ENCODE measurements at regions not wholly inside any gene's neighbourhood (a gene's known extent, or its start where the extent isn't known, plus 50 kb on each side); places are given as distances from the start of the nearest gene placed in this dataset.
A peak's percentile ranks its signal among the peaks of the same experiment; 100 is the strongest.

GRCh38 chr5:102611312-102611711, 112.5 kb upstream of the SLCO6A1 start:
- intact Hi-C loops (cut with DNase I): no loop called here
- H3K36me3 ChIP-seq: no peaks in the 10 kb centered on the region
- no peaks in the 10 kb centered on the region for H3K27me3 ChIP-seq
- peaks cover 0 to 5% (median 5%) of the 10 kb centered on the region in 3 donors for H3K4me1 ChIP-seq
- ATAC-seq: no peak
- no peak overlapping the region for H3K27ac ChIP-seq
- no peaks in the 10 kb centered on the region for H3K9me3 ChIP-seq
- FAIRE-seq: no peak
- 86 to 88% methylated on average over 1 of the region's 1 CpG for WGBS, 2 donors
- DNase-seq: no peak
- no peak for TF ChIP-seq CTCF (IDR thresholded peaks at IDR 0.05)
- no peak overlapping the region for H3K4me3 ChIP-seq

DNA sequence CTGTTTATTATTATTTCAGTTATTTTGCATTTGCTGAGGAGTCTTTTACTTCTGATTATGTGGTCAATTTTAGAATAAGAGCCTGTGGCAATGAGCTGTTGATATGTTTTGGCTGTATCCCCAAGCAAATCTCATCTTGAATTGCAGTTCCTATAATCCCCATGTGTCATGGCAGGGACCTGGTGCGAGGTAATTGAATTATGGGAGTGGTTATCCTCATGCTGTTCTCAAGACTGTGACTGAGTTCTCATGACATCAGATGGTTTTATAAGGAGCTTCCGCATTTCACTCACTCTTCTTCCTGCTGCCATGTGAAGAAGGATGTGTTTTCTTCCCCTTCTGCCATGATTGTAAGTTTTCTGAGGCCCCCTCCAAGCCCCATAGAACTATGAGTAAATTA, 114.9 kb upstream of the SLCO6A1 start:
- no peak for TF ChIP-seq CTCF (IDR thresholded peaks at IDR 0.05)
- FAIRE-seq (no peak), DNase-seq (no peak), ATAC-seq (no peak)
- intact Hi-C loops (cut with DNase I): no loop called here
- no peak overlapping the region for H3K27ac ChIP-seq
- H3K9me3 ChIP-seq: no peaks in the 10 kb centered on the region
- no peaks in the 10 kb centered on the region for H3K27me3 ChIP-seq
- H3K36me3 ChIP-seq: no peaks in the 10 kb centered on the region
- H3K4me1 ChIP-seq: peaks cover 0 to 2% (median under 1%) of the 10 kb centered on the region in 3 donors
- no peak overlapping the region for H3K4me3 ChIP-seq
- 86 to 95% methylated on average over 2 of the region's 2 CpGs for WGBS, 2 donors

- H3K27ac ChIP-seq: no peak overlapping the region
- no peak overlapping the region for H3K4me3 ChIP-seq
- TF ChIP-seq CTCF (IDR thresholded peaks at IDR 0.05): no peak
- no peak for DNase-seq
- H3K27me3 ChIP-seq: no peaks in the 10 kb centered on the region
- peak in 3 of 4 donors; percentile 50 to 76 (median 58) for ATAC-seq
- intact Hi-C loops (cut with DNase I): no loop called here
- 70 to 81% methylated on average over 5 of the region's 5 CpGs for WGBS, 2 donors
- no peaks in the 10 kb centered on the region for H3K4me1 ChIP-seq
- H3K36me3 ChIP-seq: no peaks in the 10 kb centered on the region
- FAIRE-seq: no peak
- H3K9me3 ChIP-seq: no peaks in the 10 kb centered on the region
Observed at GRCh38 chr5:102617191-102618187, 118.7 kb upstream of the SLCO6A1 start.

GRCh38 chr5:102622262-102622661, 123.5 kb upstream of the SLCO6A1 start:
- ATAC-seq: no peak
- no peaks in the 10 kb centered on the region for H3K9me3 ChIP-seq
- no peak overlapping the region for H3K27ac ChIP-seq
- WGBS, 2 donors: 75 to 77% methylated on average over 3 of the region's 3 CpGs
- H3K27me3 ChIP-seq: no peaks in the 10 kb centered on the region
- intact Hi-C loops (cut with DNase I): no loop called here
- no peaks in the 10 kb centered on the region for H3K36me3 ChIP-seq
- H3K4me1 ChIP-seq: no peaks in the 10 kb centered on the region
- no peak for DNase-seq
- TF ChIP-seq CTCF (IDR thresholded peaks at IDR 0.05): no peak
- no peak for FAIRE-seq
- H3K4me3 ChIP-seq: no peak overlapping the region

Measured in pancreas (tissue), 10 donors.